HG02885 (cell line): ENCODE measurements at regions not wholly inside any gene's neighbourhood (a gene's known extent, or its start where the extent isn't known, plus 50 kb on each side); places are given as distances from the start of the nearest gene placed in this dataset.
"Not testable (repeated sequence)": the region's sequence is repeated elsewhere in the genome, so short reads cannot be mapped to it uniquely, and the experiment has no call there.

Experiments used
- ATAC-seq: cut with Tn5 transposase; IDR thresholded peaks from one replicate; pipeline ENCODE4 v1.9.1; 2021; ENCODE audit warnings: mild to moderate bottlenecking; ENCODE audit not compliant: unreplicated experiment, poor library complexity

GRCh38 chr3:177607589-177607988 lies 410.3 kb upstream of the TBL1XR1 start:
- ATAC-seq, result no peak

- ATAC-seq, result no peak
Measured at GRCh38 chr3:177608443-177608842, 411.2 kb upstream of the TBL1XR1 start.

GRCh38 chr3:177609613-177610012 lies 412.3 kb upstream of the TBL1XR1 start:
- no peak for ATAC-seq

GRCh38 chr3:177610262-177610661 lies 413.0 kb upstream of the TBL1XR1 start:
- ATAC-seq, result no peak

- ATAC-seq, result no peak
Measured at GRCh38 chr3:177610686-177611633, 413.7 kb upstream of the TBL1XR1 start.

GRCh38 chr3:177611752-177612334 lies 414.6 kb upstream of the TBL1XR1 start:
- no peak for ATAC-seq

- ATAC-seq, result no peak
Measured at GRCh38 chr3:177613901-177614300, 416.6 kb upstream of the TBL1XR1 start.

GRCh38 chr3:177615015-177615414 lies 417.7 kb upstream of the TBL1XR1 start:
- no peak for ATAC-seq

- ATAC-seq, result no peak
Measured at GRCh38 chr3:177618873-177619733, 421.8 kb upstream of the TBL1XR1 start.

GRCh38 chr3:177620073-177620472 lies 422.8 kb upstream of the TBL1XR1 start:
- no peak for ATAC-seq

- no peak for ATAC-seq
Measured at GRCh38 chr3:177622520-177622919, 425.2 kb upstream of the TBL1XR1 start.

GRCh38 chr3:177622982-177623617 lies 425.8 kb upstream of the TBL1XR1 start:
- ATAC-seq, result no peak

- ATAC-seq, result peak; percentile 79
Measured at GRCh38 chr3:177624528-177625495, 427.5 kb upstream of the TBL1XR1 start.

- ATAC-seq, result no peak
Measured at GRCh38 chr3:177626045-177626444, 428.8 kb upstream of the TBL1XR1 start.

- ATAC-seq, result not testable (repeated sequence)
Measured at GRCh38 chr3:177628095-177628719, 430.9 kb upstream of the TBL1XR1 start.

- ATAC-seq, result no peak
Measured at GRCh38 chr3:177629276-177629675, 432.0 kb upstream of the TBL1XR1 start.

- no peak for ATAC-seq
Measured at GRCh38 chr3:177633671-177634207, 436.5 kb upstream of the TBL1XR1 start.

GRCh38 chr3:177635601-177636106 lies 438.4 kb upstream of the TBL1XR1 start:
- not testable (repeated sequence) for ATAC-seq
